ENCODE measurements at regions not wholly inside any gene's neighbourhood (a gene's known extent, or its start where the extent isn't known, plus 50 kb on each side); places are given as distances from the start of the nearest gene placed in this dataset.

GRCh38 chr16:65301029-65301428 is 179.2 kb upstream of the CDH11 start:
- no peak for TF ChIP-seq CTCF (IDR thresholded peaks at IDR 0.05; ENCODE audit: unreplicated experiment)
- Mint-ChIP-seq H3K27ac (no peak overlapping the region), H3K4me3 (no peak overlapping the region), H3K4me1 (peaks cover 29% of the 10 kb centered on the region), H3K27me3 (ENCODE audit: low read depth) (no peaks in the 10 kb centered on the region), H3K9me3 (peaks cover 23% of the 10 kb centered on the region), H3K36me3 (no peaks in the 10 kb centered on the region)
- no peak for DNase-seq (ENCODE audit: low spot score in 2 of 2, unreplicated experiment in 2 of 2)

- H3K36me3 Mint-ChIP-seq, result no peaks in the 10 kb centered on the region
- peaks cover 15% of the 10 kb centered on the region for H3K9me3 Mint-ChIP-seq
- peaks cover 25% of the 10 kb centered on the region for H3K4me1 Mint-ChIP-seq
- peak overlapping the region; percentile 65 for H3K27ac Mint-ChIP-seq
- no peak for DNase-seq (ENCODE audit: low spot score in 2 of 2, unreplicated experiment in 2 of 2)
- no peaks in the 10 kb centered on the region for H3K27me3 Mint-ChIP-seq (ENCODE audit: low read depth)
- H3K4me3 Mint-ChIP-seq, result no peak overlapping the region
- no peak for TF ChIP-seq CTCF (IDR thresholded peaks at IDR 0.05; ENCODE audit: unreplicated experiment)
These were observed 175.6 kb upstream of the CDH11 start for GRCh38 chr16:65297453-65297852.

GRCh38 chr16:65295527-65295926 is 173.7 kb upstream of the CDH11 start:
- Mint-ChIP-seq H3K9me3 (peaks cover 9% of the 10 kb centered on the region), H3K36me3 (no peaks in the 10 kb centered on the region), H3K4me1 (peaks cover 25% of the 10 kb centered on the region), H3K27ac (no peak overlapping the region), H3K27me3 (ENCODE audit: low read depth) (no peaks in the 10 kb centered on the region), H3K4me3 (no peak overlapping the region)
- DNase-seq (ENCODE audit: low spot score in 2 of 2, unreplicated experiment in 2 of 2), result no peak
- no peak for TF ChIP-seq CTCF (IDR thresholded peaks at IDR 0.05; ENCODE audit: unreplicated experiment)

- H3K9me3 Mint-ChIP-seq, result peaks cover 9% of the 10 kb centered on the region
These were observed 172.8 kb upstream of the CDH11 start for GRCh38 chr16:65294708-65295107.

GRCh38 chr16:65294165-65294564 is 172.3 kb upstream of the CDH11 start:
- Mint-ChIP-seq H3K4me3 (no peak overlapping the region), H3K4me1 (peaks cover 25% of the 10 kb centered on the region)

More at GRCh38 chr16:65294708-65295107, 172.8 kb upstream of the CDH11 start:
- no peak for DNase-seq (ENCODE audit: low spot score in 2 of 2, unreplicated experiment in 2 of 2)
- H3K36me3 Mint-ChIP-seq, result no peaks in the 10 kb centered on the region
- TF ChIP-seq CTCF (IDR thresholded peaks at IDR 0.05; ENCODE audit: unreplicated experiment), result no peak
- H3K4me3 Mint-ChIP-seq, result no peak overlapping the region
- no peaks in the 10 kb centered on the region for H3K27me3 Mint-ChIP-seq (ENCODE audit: low read depth)
- peaks cover 25% of the 10 kb centered on the region for H3K4me1 Mint-ChIP-seq
- no peak overlapping the region for H3K27ac Mint-ChIP-seq

More at GRCh38 chr16:65294165-65294564, 172.3 kb upstream of the CDH11 start:
- TF ChIP-seq CTCF (IDR thresholded peaks at IDR 0.05; ENCODE audit: unreplicated experiment), result no peak
- H3K36me3 Mint-ChIP-seq, result no peaks in the 10 kb centered on the region
- no peak overlapping the region for H3K27ac Mint-ChIP-seq
- peaks cover 5% of the 10 kb centered on the region for H3K9me3 Mint-ChIP-seq
- H3K27me3 Mint-ChIP-seq (ENCODE audit: low read depth), result no peaks in the 10 kb centered on the region
- no peak for DNase-seq (ENCODE audit: low spot score in 2 of 2, unreplicated experiment in 2 of 2)

All from mesothelial cell of epicardium (in vitro differentiated cells).